H1 (cell line): ENCODE measurements at regions not wholly inside any gene's neighbourhood (a gene's known extent, or its start where the extent isn't known, plus 50 kb on each side); places are given as distances from the start of the nearest gene placed in this dataset.

ENCODE experiments used
- CTCF ChIA-PET: fragments of 300-600 bp; sonication (Branson Sonifier 250); formaldehyde crosslinking; loops from one replicate; lab custom pipeline; 2021; ENCODE audit not compliant: partially characterized antibody; lab: Charles Lee
- POLR2A ChIA-PET: fragments of 300-600 bp; sonication (Branson Sonifier 250); formaldehyde crosslinking; loops from one replicate; lab custom pipeline; 2021; ENCODE audit warnings: inconsistent platforms; ENCODE audit not compliant: partially characterized antibody; lab: Charles Lee
- DNase-seq, 2 experiments: peaks; one replicate each; pipeline versions ENCODE4 v3.0.0 to v3.0.0-alpha.2; 2010 to 2022; ENCODE audit warnings: low spot score in 2 of 2, low read depth in 1 of 2, mixed read lengths in 1 of 2
- FAIRE-seq: peaks from 2 replicates; lab custom pipeline; 2011; peaks lifted over from hg19 to GRCh38; lab: Jason Lieb, UNC
- H2AFZ ChIP-seq: 2 replicates; pipeline ENCODE4 v1.8.1; 2012; ENCODE audit warnings: low read length, inconsistent platforms
- H2AK5ac ChIP-seq: 2 replicates; pipeline ENCODE4 v1.6.1; 2013; ENCODE audit warnings: low read depth, low read length
- H2BK120ac ChIP-seq: replicated peaks from 2 replicates; pipeline ENCODE3; 2013; ENCODE audit warnings: low read depth, low read length, inconsistent platforms
- H2BK12ac ChIP-seq: 2 replicates; pipeline ENCODE4 v1.6.1; 2013; ENCODE audit warnings: low read depth, low read length
- H2BK15ac ChIP-seq: 2 replicates; pipeline ENCODE4 v1.6.1; 2013; ENCODE audit warnings: low read length
- H2BK20ac ChIP-seq: 2 replicates; pipeline ENCODE4 v1.6.1; 2013; ENCODE audit warnings: low read length
- H2BK5ac ChIP-seq: 2 replicates; pipeline ENCODE4 v1.6.1; 2013; ENCODE audit warnings: low read depth, low read length
- H3K14ac ChIP-seq: 2 replicates; pipeline ENCODE4 v1.6.1; 2013; ENCODE audit warnings: inconsistent platforms; ENCODE audit not compliant: insufficient read length
- H3K18ac ChIP-seq: 2 replicates; pipeline ENCODE4 v1.6.1; 2013; ENCODE audit warnings: low read length; ENCODE audit errors: extremely low read depth
- H3K23ac ChIP-seq: 2 replicates; pipeline ENCODE4 v1.6.1; 2013; ENCODE audit warnings: inconsistent platforms; ENCODE audit not compliant: insufficient read length
- H3K23me2 ChIP-seq: 2 replicates; pipeline ENCODE4 v1.6.1; 2013; ENCODE audit warnings: low read depth, low read length
- H3K27ac ChIP-seq: 2 replicates; pipeline ENCODE4 v1.6.1; 2011; ENCODE audit warnings: low read depth, low read length, inconsistent platforms
- H3K27me3 ChIP-seq, 4 experiments: replicated peaks in 1 of 4; 1 replicate in 1 of 4; 2 replicates in 3 of 4; pipeline versions ENCODE4 v1.6.1 to v1.8.1; 2011 to 2013; ENCODE audit warnings: low read length in 3 of 4, mild to moderate bottlenecking in 3 of 4, inconsistent platforms in 2 of 4, mixed read lengths in 2 of 4, moderate library complexity in 1 of 4; ENCODE audit not compliant: control insufficient read depth in 3 of 4, insufficient read depth in 3 of 4; ENCODE audit errors: extremely low read depth in 1 of 4
- H3K36me3 ChIP-seq, 4 experiments: 2 replicates each; pipeline versions ENCODE4 v1.6.1 to v1.8.1; 2011 to 2013; ENCODE audit warnings: mild to moderate bottlenecking in 4 of 4, low read length in 3 of 4, moderate library complexity in 2 of 4, control low read depth in 1 of 4, inconsistent platforms in 1 of 4; ENCODE audit not compliant: insufficient read depth in 4 of 4, control insufficient read depth in 2 of 4
- H3K4ac ChIP-seq: replicated peaks from 2 replicates; pipeline ENCODE3; 2013; ENCODE audit warnings: low read length, low read depth, mixed read lengths, inconsistent platforms; ENCODE audit not compliant: insufficient read length
- H3K4me1 ChIP-seq, 4 experiments: replicated peaks in 1 of 4; 1 replicate in 1 of 4; 2 replicates in 3 of 4; pipeline versions ENCODE4 v1.6.1 to v1.8.1; 2011 to 2013; ENCODE audit warnings: low read length in 3 of 4, inconsistent platforms in 2 of 4, mixed read lengths in 1 of 4; ENCODE audit not compliant: insufficient read depth in 4 of 4, control insufficient read depth in 3 of 4
- H3K4me2 ChIP-seq, 2 experiments: 2 replicates each; pipeline versions ENCODE4 v1.6.1 to v1.8.1; 2011 to 2013; ENCODE audit warnings: low read depth in 2 of 2, low read length in 2 of 2, control low read depth in 1 of 2, inconsistent platforms in 1 of 2, mild to moderate bottlenecking in 1 of 2; ENCODE audit not compliant: insufficient read depth in 1 of 2
- H3K4me3 ChIP-seq, 4 experiments: fragments of 200-600, 300-600 bp in 1 of 4; sonication (generic), shearing (Covaris generic), sonication (Bioruptor Twin) in 1 of 4; 2 replicates each; pipeline versions ENCODE4 v1.5.1 to v1.8.1; 2011 to 2016; ENCODE audit warnings: low read length in 4 of 4, low read depth in 3 of 4, control low read depth in 2 of 4, inconsistent platforms in 2 of 4, mild to moderate bottlenecking in 2 of 4, mixed read lengths in 1 of 4, moderate library complexity in 1 of 4; ENCODE audit not compliant: insufficient read depth in 2 of 4; ENCODE audit errors: extremely low read depth in 1 of 4
- H3K56ac ChIP-seq: replicated peaks from 2 replicates; pipeline ENCODE3; 2013; ENCODE audit warnings: low read depth, mild to moderate bottlenecking, mixed read lengths, low read length, inconsistent platforms; ENCODE audit not compliant: insufficient read length
- H3K79me1 ChIP-seq: 2 replicates; pipeline ENCODE4 v1.6.1; 2013; ENCODE audit warnings: low read depth, low read length, control low read depth
- H3K79me2 ChIP-seq, 2 experiments: 2 replicates each; pipeline versions ENCODE4 v1.6.1 to v1.8.1; 2012 to 2013; ENCODE audit warnings: low read length in 2 of 2, mild to moderate bottlenecking in 2 of 2, inconsistent platforms in 1 of 2; ENCODE audit not compliant: insufficient read depth in 2 of 2, control insufficient read depth in 1 of 2
- H3K9ac ChIP-seq, 4 experiments: replicated peaks in 1 of 4; 1 replicate in 1 of 4; 2 replicates in 3 of 4; pipeline versions ENCODE4 v1.6.1 to v1.8.1; 2011 to 2013; ENCODE audit warnings: low read depth in 3 of 4, low read length in 3 of 4, control low read depth in 2 of 4, mild to moderate bottlenecking in 2 of 4, moderate library complexity in 2 of 4, inconsistent platforms in 1 of 4; ENCODE audit errors: extremely low read depth in 1 of 4
- H3K9me3 ChIP-seq, 2 experiments: 2 replicates each; pipeline versions ENCODE4 v1.6.1 to v1.8.1; 2012 to 2013; ENCODE audit warnings: mild to moderate bottlenecking in 2 of 2, moderate library complexity in 2 of 2, control low read depth in 1 of 2, inconsistent platforms in 1 of 2, low read depth in 1 of 2, low read length in 1 of 2, mixed read lengths in 1 of 2; ENCODE audit not compliant: insufficient read depth in 2 of 2
- H4K20me1 ChIP-seq, 2 experiments: replicated peaks in 1 of 2; 2 replicates each; pipeline versions ENCODE3 to v1.8.1; 2011 to 2013; ENCODE audit warnings: inconsistent platforms in 2 of 2, low read length in 2 of 2, mild to moderate bottlenecking in 1 of 2; ENCODE audit not compliant: insufficient read depth in 2 of 2, control insufficient read depth in 1 of 2
- H4K5ac ChIP-seq: 2 replicates; pipeline ENCODE4 v1.6.1; 2013; ENCODE audit warnings: low read length, low read depth, mixed read lengths, inconsistent platforms; ENCODE audit not compliant: insufficient read length
- H4K8ac ChIP-seq: 2 replicates; pipeline ENCODE4 v1.8.0; 2013; ENCODE audit warnings: mild to moderate bottlenecking, moderate library complexity, low read length, inconsistent platforms; ENCODE audit not compliant: insufficient read depth; ENCODE audit errors: extremely low read depth
- H4K91ac ChIP-seq: replicated peaks from 2 replicates; pipeline ENCODE3; 2013; ENCODE audit warnings: low read length, mixed read lengths, inconsistent platforms; ENCODE audit not compliant: insufficient read length
- ASH2L ChIP-seq: fragments of 200-600, 300-600 bp; sonication (generic); IDR thresholded peaks from one replicate; pipeline ENCODE4 v1.7.1; 2017; ENCODE audit warnings: low read length
- ATF3 ChIP-seq: IDR thresholded peaks from 2 replicates; pipeline ENCODE4 v1.6.1; 2011; ENCODE audit warnings: low read depth, mild to moderate bottlenecking, low read length; ENCODE audit not compliant: insufficient read depth
- EP300 ChIP-seq, 2 experiments: IDR thresholded peaks; 1 replicate in 1 of 2; 2 replicates in 1 of 2; pipeline ENCODE4 v1.6.1; 2011 to 2012; ENCODE audit warnings: low read depth in 2 of 2, low read length in 2 of 2, mild to moderate bottlenecking in 2 of 2, borderline replicate concordance in 1 of 2, inconsistent platforms in 1 of 2, moderate library complexity in 1 of 2
- EZH2 ChIP-seq: fragments of 200-600 bp; sonication (generic); IDR thresholded peaks from 2 replicates; pipeline ENCODE4 v1.7.1; 2012; ENCODE audit warnings: low read depth, mild to moderate bottlenecking, moderate library complexity, low read length, inconsistent platforms; ENCODE audit not compliant: severe bottlenecking
- KDM4A ChIP-seq: IDR thresholded peaks from one replicate; pipeline ENCODE4 v1.7.1; 2012; ENCODE audit warnings: low read depth, mild to moderate bottlenecking, moderate library complexity, low read length, inconsistent platforms; ENCODE audit not compliant: severe bottlenecking
- MAX ChIP-seq: IDR thresholded peaks from 2 replicates; pipeline ENCODE4 v1.6.1; 2012; ENCODE audit warnings: inconsistent platforms
- RBBP5 ChIP-seq: IDR thresholded peaks from 2 replicates; pipeline ENCODE4 v1.7.1; 2012; ENCODE audit warnings: low read depth, mild to moderate bottlenecking, inconsistent platforms, low read length, moderate library complexity, borderline replicate concordance
- SAP30 ChIP-seq: fragments of 300-600 bp; sonication (generic); IDR thresholded peaks from 2 replicates; pipeline ENCODE4 v1.7.1; 2012; ENCODE audit warnings: low read length, moderate library complexity, mild to moderate bottlenecking, inconsistent platforms; ENCODE audit not compliant: insufficient read depth, insufficient replicate concordance
- SIN3A ChIP-seq, 2 experiments: IDR thresholded peaks in 1 of 2; conservative IDR thresholded peaks in 1 of 2; 2 replicates each; pipeline ENCODE4 v1.6.1; 2011 to 2012; ENCODE audit warnings: low read length in 2 of 2, improper control_type of control experiment in 1 of 2, low read depth in 1 of 2, mild to moderate bottlenecking in 1 of 2
- SIRT6 ChIP-seq: IDR thresholded peaks from one replicate; pipeline ENCODE4 v1.7.1; 2012; ENCODE audit warnings: low read length, inconsistent platforms
- ZNF274 ChIP-seq: IDR thresholded peaks from 2 replicates; pipeline ENCODE4 v1.7.0; 2012; ENCODE audit warnings: low read length, borderline replicate concordance; ENCODE audit errors: extremely low read depth
- WGBS, 2 experiments: shearing (Covaris generic) in 1 of 2; methylation state at CpG; one replicate each; pipeline versions ENCODE4 v1.1.6 to v1.1.7; 2013 to 2015; ENCODE audit warnings: low lambda C conversion rate in 2 of 2, mixed read lengths in 2 of 2, inconsistent platforms in 1 of 2, low coverage in 1 of 2, missing lambda C conversion rate in 1 of 2; ENCODE audit not compliant: insufficient replicate concordance in 2 of 2, insufficient coverage in 1 of 2, insufficient read length in 1 of 2; ENCODE audit errors: extremely low coverage in 1 of 2, missing lambda C conversion rate in 1 of 2; 5-methylcytosine and 5-hydroxymethylcytosine counted together

- CTCF ChIA-PET, result interaction anchor here (0.9 to 1.6 kb wide), 2 partner anchors 12 to 13 kb away, joined by 4 to 9 read pairs; no protein-coding TSS in a partner anchor
These were observed 115.6 kb upstream of the FAM83B start for GRCh38 chr6:54730767-54731630.

More at GRCh38 chr6:54730767-54731630, 115.6 kb upstream of the FAM83B start:
- Histone ChIP-seq H3K27ac (no peak overlapping the region), H4K20me1 (no peaks in the 10 kb centered on the region), H3K23me2 (no peaks in the 10 kb centered on the region), H3K56ac (no peak overlapping the region), H4K8ac (no peak overlapping the region), H4K91ac (no peak overlapping the region), H3K4me3 (no peak overlapping the region), H3K4ac (no peak overlapping the region), H3K14ac (no peak overlapping the region), H3K27me3 (no peaks in the 10 kb centered on the region), H3K9me3 (no peaks in the 10 kb centered on the region), H2AFZ (no peak overlapping the region), H3K79me2 (no peaks in the 10 kb centered on the region), H3K18ac (no peak overlapping the region), H3K9ac (no peak overlapping the region), H2BK20ac (no peak overlapping the region), H2BK15ac (no peak overlapping the region), H2BK5ac (no peak overlapping the region), H3K4me1 (no peaks in the 10 kb centered on the region), H3K36me3 (no peaks in the 10 kb centered on the region), H3K79me1 (no peaks in the 10 kb centered on the region), H2BK12ac (no peak overlapping the region), H2AK5ac (no peak overlapping the region), H3K23ac (no peak overlapping the region), H2BK120ac (no peak overlapping the region), H3K4me2 (no peak overlapping the region), H4K5ac (no peak overlapping the region)
- POLR2A ChIA-PET, result no interaction called here
- no peak for DNase-seq
- FAIRE-seq, result no peak
- 94% methylated on average over 9 of the region's 9 CpGs; no CpG with 5 or more reads in 1 of the 2 experiments for WGBS, 2 experiments
- TF ChIP-seq ATF3 (no peak), SIN3A (conservative IDR thresholded peaks at IDR 0.05 in 1 of 2, IDR thresholded peaks at IDR 0.05 in 1 of 2; ENCODE audit: low read depth in 1 of 2, low read length in 2 of 2) (no peak), EP300 (IDR thresholded peaks at IDR 0.05; ENCODE audit: borderline replicate concordance in 1 of 2, low read depth in 2 of 2, low read length in 2 of 2) (no peak), MAX (no peak), ASH2L (no peak), SAP30 (no peak), ZNF274 (no peak), KDM4A (no peak), SIRT6 (no peak), EZH2 (no peak), RBBP5 (no peak)
